Gastroesophageal sphincter (tissue), 4 donors: ENCODE measurements at regions not wholly inside any gene's neighbourhood (a gene's known extent, or its start where the extent isn't known, plus 50 kb on each side); places are given as distances from the start of the nearest gene placed in this dataset.
A peak's percentile ranks its signal among the peaks of the same experiment; 100 is the strongest.

ENCODE experiments used
- ATAC-seq: fragments of 150-250 bp; one replicate; pipeline ENCODE4 v1.9.1; 2016; ENCODE audit warnings: mild to moderate bottlenecking, moderate library complexity
- H3K27ac ChIP-seq, 4 donors: fragments of 200-600 bp; sonication (generic) in 3 of 4; 1 replicate in 3 of 4; 2 replicates in 1 of 4; pipeline ENCODE4 v1.5.1; 2016 to 2019
- H3K27me3 ChIP-seq: fragments of 200-600 bp; sonication (generic); one replicate; pipeline ENCODE4 v1.5.1; 2019
- H3K36me3 ChIP-seq, 2 donors: fragments of 200-600 bp; sonication (generic); one replicate each; pipeline ENCODE4 v1.5.1; 2019; ENCODE audit warnings: control low read depth in 1 of 2
- H3K4me1 ChIP-seq, 3 donors: fragments of 200-600 bp; sonication (generic); 1 replicate in 2 of 3; 2 replicates in 1 of 3; pipeline ENCODE4 v1.5.1; 2016 to 2019; ENCODE audit warnings: control low read depth in 2 of 3
- H3K4me3 ChIP-seq, 2 donors: fragments of 200-600 bp; sonication (generic); one replicate each; pipeline ENCODE4 v1.5.1; 2019; ENCODE audit warnings: mild to moderate bottlenecking in 1 of 2, moderate library complexity in 1 of 2
- H3K9me3 ChIP-seq, 3 donors: fragments of 200-600 bp; sonication (generic); one replicate each; pipeline ENCODE4 v1.5.1; 2017 to 2019; ENCODE audit warnings: control low read depth in 2 of 3
- EP300 ChIP-seq: sonication (generic); formaldehyde crosslinking; IDR thresholded peaks from one replicate; pipeline ENCODE4 v1.6.1; 2017; ENCODE audit warnings: antibody characterized with exemption, mild to moderate bottlenecking
- POLR2A ChIP-seq, 2 donors: fragments of 450-650 bp; IDR thresholded peaks; one replicate each; pipeline ENCODE4 v1.6.1; 2017; ENCODE audit warnings: antibody characterized with exemption in 2 of 2, mild to moderate bottlenecking in 2 of 2, moderate library complexity in 1 of 2
- POLR2AphosphoS5 ChIP-seq: sonication (generic); formaldehyde crosslinking; IDR thresholded peaks from one replicate; pipeline ENCODE4 v1.6.1; 2017; ENCODE audit warnings: antibody characterized with exemption
- WGBS, 2 donors: methylation state at CpG; one replicate each; pipeline ENCODE4 v1.1.5; 2018; ENCODE audit warnings: low coverage in 1 of 2; 5-methylcytosine and 5-hydroxymethylcytosine counted together
- TF ChIP-seq, protein P1 (sequence below), 4 experiments: fragments of 200-600 bp in 2 of 4; fragments of 450-650 bp in 2 of 4; sonication (generic) in 1 of 4; IDR thresholded peaks; one replicate each; pipeline ENCODE4 v1.5.1; 2017 to 2019; ENCODE audit warnings: antibody characterized with exemption in 4 of 4, mild to moderate bottlenecking in 2 of 4, moderate library complexity in 2 of 4

- Histone ChIP-seq H3K9me3 (no peaks in the 10 kb centered on the region), H3K27me3 (no peaks in the 10 kb centered on the region), H3K4me3 (no peak overlapping the region), H3K36me3 (no peaks in the 10 kb centered on the region), H3K4me1 (peaks cover 4 to 25% (median 5%) of the 10 kb centered on the region in 3 donors), H3K27ac (no peak overlapping the region)
- WGBS, 2 donors, result 96 to 100% methylated on average over 4 of the region's 4 CpGs
- no peak for ATAC-seq
- TF ChIP-seq, protein P1, sequence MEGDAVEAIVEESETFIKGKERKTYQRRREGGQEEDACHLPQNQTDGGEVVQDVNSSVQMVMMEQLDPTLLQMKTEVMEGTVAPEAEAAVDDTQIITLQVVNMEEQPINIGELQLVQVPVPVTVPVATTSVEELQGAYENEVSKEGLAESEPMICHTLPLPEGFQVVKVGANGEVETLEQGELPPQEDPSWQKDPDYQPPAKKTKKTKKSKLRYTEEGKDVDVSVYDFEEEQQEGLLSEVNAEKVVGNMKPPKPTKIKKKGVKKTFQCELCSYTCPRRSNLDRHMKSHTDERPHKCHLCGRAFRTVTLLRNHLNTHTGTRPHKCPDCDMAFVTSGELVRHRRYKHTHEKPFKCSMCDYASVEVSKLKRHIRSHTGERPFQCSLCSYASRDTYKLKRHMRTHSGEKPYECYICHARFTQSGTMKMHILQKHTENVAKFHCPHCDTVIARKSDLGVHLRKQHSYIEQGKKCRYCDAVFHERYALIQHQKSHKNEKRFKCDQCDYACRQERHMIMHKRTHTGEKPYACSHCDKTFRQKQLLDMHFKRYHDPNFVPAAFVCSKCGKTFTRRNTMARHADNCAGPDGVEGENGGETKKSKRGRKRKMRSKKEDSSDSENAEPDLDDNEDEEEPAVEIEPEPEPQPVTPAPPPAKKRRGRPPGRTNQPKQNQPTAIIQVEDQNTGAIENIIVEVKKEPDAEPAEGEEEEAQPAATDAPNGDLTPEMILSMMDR (IDR thresholded peaks at IDR 0.05), result no peak
- TF ChIP-seq POLR2A (IDR thresholded peaks at IDR 0.05) (no peak), EP300 (no peak), POLR2AphosphoS5 (no peak)
Observed at GRCh38 chr2:217276433-217276832, 416.6 kb upstream of the TNP1 start.

GRCh38 chr2:217275091-217275490 lies 415.2 kb upstream of the TNP1 start:
- H3K36me3 ChIP-seq, result no peaks in the 10 kb centered on the region
- H3K4me3 ChIP-seq, result no peak overlapping the region
- peaks cover 4 to 25% (median 5%) of the 10 kb centered on the region in 3 donors for H3K4me1 ChIP-seq
- no peak for ATAC-seq
- no peaks in the 10 kb centered on the region for H3K9me3 ChIP-seq
- H3K27me3 ChIP-seq, result no peaks in the 10 kb centered on the region
- H3K27ac ChIP-seq, result peak overlapping the region in 1 of 4 donors; percentile 6
- TF ChIP-seq EP300 (no peak), POLR2A (IDR thresholded peaks at IDR 0.05) (no peak), POLR2AphosphoS5 (no peak)
- TF ChIP-seq, protein P1 (IDR thresholded peaks at IDR 0.05), result no peak
- WGBS, 2 donors, result 63 to 72% methylated on average over 3 to 5 of the region's 5 CpGs

- Histone ChIP-seq H3K4me3 (no peak overlapping the region), H3K27me3 (no peaks in the 10 kb centered on the region), H3K9me3 (no peaks in the 10 kb centered on the region), H3K36me3 (no peaks in the 10 kb centered on the region), H3K4me1 (peaks cover 0 to 25% (median 5%) of the 10 kb centered on the region in 3 donors), H3K27ac (peak overlapping the region in 1 of 4 donors; percentile 20)
- 79 to 85% methylated on average over 2 to 4 of the region's 4 CpGs for WGBS, 2 donors
- ATAC-seq, result no peak
- TF ChIP-seq POLR2AphosphoS5 (no peak), EP300 (no peak), POLR2A (IDR thresholded peaks at IDR 0.05) (no peak)
- TF ChIP-seq, protein P1 (IDR thresholded peaks at IDR 0.05), result no peak
Observed at GRCh38 chr2:217274578-217274977, 414.7 kb upstream of the TNP1 start.

- H3K4me1 ChIP-seq, result peaks cover 0 to 25% (median 0%) of the 10 kb centered on the region in 3 donors
- H3K9me3 ChIP-seq, result no peaks in the 10 kb centered on the region
- H3K4me3 ChIP-seq, result no peak overlapping the region
- ATAC-seq, result no peak
- TF ChIP-seq, protein P1 (IDR thresholded peaks at IDR 0.05), result no peak
- no peak for TF ChIP-seq EP300
- TF ChIP-seq POLR2A (IDR thresholded peaks at IDR 0.05), result no peak
- TF ChIP-seq POLR2AphosphoS5, result peak; percentile 15
- H3K27ac ChIP-seq, result peak overlapping the region in 1 of 4 donors; percentile 20
- WGBS, 2 donors, result 59% methylated on average over 2 of the region's 2 CpGs; no CpG with 5 or more reads in 1 of the 2 donors
- no peaks in the 10 kb centered on the region for H3K27me3 ChIP-seq
- no peaks in the 10 kb centered on the region for H3K36me3 ChIP-seq
Observed at GRCh38 chr2:217273851-217274250, 414.0 kb upstream of the TNP1 start.

GRCh38 chr2:217273162-217273561 lies 413.3 kb upstream of the TNP1 start:
- 100% methylated on average over 1 of the region's 4 CpGs for WGBS, 2 donors

More at GRCh38 chr2:217273162-217273561, 413.3 kb upstream of the TNP1 start:
- Histone ChIP-seq H3K27me3 (no peaks in the 10 kb centered on the region), H3K27ac (peak overlapping the region in 1 of 4 donors; percentile 20), H3K4me3 (no peak overlapping the region), H3K4me1 (peaks cover 0 to 22% (median 0%) of the 10 kb centered on the region in 3 donors), H3K9me3 (no peaks in the 10 kb centered on the region), H3K36me3 (no peaks in the 10 kb centered on the region)
- no peak for ATAC-seq
- TF ChIP-seq POLR2AphosphoS5 (no peak), POLR2A (IDR thresholded peaks at IDR 0.05) (no peak), EP300 (no peak)
- TF ChIP-seq, protein P1 (IDR thresholded peaks at IDR 0.05), result no peak
